NCI-H2196 treated with DMSO at 0.1 percent for 48 hours (cell line): ENCODE measurements at regions not wholly inside any gene's neighbourhood (a gene's known extent, or its start where the extent isn't known, plus 50 kb on each side); places are given as distances from the start of the nearest gene placed in this dataset.

ENCODE experiments used
- DNase-seq: peaks from one replicate; lab custom pipeline; 2025; ENCODE audit not compliant: unreplicated experiment; lab: John Stamatoyannopoulos, UW

DNA sequence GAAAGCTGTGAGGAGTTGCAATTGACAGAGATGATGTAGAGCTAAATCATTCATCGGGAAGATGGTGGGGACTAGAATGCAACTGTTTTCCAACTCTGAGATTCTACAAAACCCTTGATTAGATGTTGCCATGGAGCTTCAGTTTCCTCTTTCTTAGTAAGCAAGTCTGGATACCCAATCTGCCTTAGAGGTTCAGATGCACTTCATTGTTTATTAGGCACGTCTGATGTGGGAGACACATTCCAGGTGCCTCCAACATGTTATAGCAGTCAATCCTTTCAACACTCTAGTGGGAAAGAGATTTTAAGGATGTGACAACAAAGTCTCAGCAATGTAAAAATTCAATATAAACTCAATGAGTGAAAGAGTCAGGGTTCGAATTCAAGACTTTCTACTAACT lies 291.3 kb upstream of the PHYHIPL start:
- no peak for DNase-seq

DNA sequence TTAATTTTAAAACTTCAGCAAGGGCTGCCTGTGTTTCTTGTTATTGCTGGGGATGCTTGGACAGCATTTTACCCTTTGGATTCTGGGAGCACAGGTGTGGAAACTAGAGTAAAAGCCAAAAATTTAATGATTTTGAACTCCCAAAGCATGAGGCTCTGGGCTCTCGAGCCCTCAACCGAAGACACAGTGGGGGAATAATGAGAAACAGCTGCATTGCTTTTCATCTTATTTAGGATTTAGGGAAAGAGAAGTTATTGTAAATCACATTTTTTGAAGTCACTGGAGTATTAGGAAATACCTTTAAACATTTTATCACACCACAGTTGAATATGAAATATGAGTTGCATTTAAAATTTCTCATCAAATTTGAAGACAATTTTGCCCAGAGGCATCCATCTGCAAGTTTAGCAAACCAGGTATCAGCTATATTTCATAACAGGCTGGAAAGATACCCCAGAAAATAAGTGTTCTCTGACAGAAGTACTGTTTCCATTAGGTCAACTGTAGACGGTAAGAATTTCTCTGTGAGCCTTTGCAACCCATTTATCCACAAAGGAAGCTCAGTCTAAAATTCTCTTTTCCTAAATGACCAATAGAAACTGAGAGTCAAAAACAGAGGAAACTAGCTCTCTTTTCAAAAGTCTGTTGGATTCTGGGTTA lies 290.6 kb upstream of the PHYHIPL start:
- DNase-seq, result no peak

DNA sequence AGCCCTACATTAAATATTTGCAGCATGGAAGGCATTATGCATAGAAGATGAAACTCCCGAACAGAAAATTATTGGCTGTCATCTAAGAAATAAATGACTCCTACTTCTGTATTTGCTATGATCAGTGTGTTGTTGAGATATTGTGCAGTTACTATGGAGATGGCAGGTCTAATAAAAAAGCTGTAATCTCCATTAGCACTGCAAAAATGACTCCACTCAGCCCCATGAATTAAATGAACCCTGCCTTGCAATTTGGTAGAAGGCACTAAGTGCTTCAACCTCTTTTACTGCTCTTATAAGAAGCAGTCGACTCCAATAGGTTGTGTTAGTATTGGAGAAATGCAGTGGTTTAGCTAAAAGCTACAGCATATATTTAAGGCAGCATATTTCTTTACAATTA lies 290.0 kb upstream of the PHYHIPL start:
- DNase-seq, result no peak

DNA sequence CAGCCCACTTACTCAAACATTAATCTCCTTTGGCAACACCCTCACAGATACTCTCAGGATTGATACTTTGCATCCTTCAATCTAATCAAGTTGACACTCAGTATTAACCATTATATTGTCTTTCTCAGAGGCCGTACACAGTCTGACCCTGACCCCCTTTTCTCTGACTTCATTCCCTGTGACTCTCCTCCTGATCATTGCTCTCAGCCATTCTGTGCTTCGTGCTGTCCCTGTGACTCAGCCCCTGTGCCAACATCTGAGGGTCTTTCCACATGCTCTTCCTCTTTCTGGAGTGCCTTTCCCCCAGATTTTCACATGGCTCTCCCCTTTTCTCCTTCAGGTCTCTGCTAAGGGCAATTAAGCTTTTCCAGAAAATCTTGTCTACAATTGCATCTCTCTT lies 289.0 kb upstream of the PHYHIPL start:
- DNase-seq, result no peak

DNA sequence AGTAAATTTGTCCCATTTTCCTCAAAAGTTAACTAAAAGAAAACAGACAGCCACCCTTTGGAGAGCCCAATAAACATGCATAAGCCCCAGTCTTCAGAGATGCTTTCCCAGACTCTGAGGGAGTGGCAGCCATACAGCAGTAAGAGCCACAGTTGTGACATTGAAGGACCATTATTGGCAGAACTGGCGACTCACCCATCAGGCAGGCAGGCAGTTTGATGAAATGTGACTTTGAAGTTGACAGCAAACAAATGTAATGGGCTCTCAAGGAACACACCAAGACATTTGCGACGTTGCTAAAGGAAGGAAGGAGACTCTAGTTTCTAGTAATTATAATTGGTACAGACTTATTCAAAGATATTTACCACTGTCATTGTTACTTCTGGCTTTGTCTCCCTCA lies 287.5 kb upstream of the PHYHIPL start:
- no peak for DNase-seq

DNA sequence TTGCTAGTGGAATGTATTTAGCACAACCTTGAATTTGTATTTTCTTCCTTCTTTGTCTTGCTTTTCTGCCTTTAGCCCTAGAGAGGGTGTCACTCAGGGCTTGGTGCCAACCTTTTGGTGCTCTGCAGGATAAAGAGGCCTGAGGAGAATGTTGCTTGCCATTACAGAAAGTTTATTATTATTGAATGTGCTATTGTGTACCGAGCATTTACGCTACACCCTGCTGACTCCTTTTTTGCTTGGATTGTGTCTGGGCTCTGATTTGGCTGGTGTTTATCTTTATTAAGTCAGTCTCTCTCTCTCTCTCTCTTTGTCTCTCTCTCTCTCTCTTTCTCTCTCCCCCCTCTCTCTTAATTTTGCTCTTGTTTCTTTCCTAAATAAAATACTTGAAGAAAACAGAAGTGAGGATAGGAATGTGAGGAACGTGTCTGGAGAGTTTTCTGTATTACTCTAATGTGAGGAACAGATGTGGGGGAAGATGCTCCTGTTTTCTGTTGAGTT lies 284.4 kb upstream of the PHYHIPL start:
- DNase-seq, result no peak

DNA sequence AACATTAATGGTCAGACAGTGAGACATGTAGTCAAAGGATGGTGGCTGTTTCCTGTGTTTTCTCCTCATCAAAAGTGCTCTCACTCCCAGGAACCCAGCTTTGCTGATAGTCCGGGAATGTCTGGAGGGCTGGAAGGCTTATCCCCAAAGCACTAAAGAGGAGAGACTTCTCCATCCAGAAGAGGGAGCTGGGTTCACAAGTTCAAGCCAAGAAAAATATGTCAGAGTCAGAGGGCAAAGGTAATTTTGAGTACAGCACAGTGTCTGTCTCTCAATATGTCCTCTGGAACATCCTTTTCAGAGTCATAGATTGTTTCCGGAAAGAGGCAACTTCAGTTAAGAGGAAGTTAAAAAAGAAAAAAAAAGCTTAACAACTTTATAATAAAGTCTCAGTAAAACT lies 281.5 kb upstream of the PHYHIPL start:
- DNase-seq, result no peak

DNA sequence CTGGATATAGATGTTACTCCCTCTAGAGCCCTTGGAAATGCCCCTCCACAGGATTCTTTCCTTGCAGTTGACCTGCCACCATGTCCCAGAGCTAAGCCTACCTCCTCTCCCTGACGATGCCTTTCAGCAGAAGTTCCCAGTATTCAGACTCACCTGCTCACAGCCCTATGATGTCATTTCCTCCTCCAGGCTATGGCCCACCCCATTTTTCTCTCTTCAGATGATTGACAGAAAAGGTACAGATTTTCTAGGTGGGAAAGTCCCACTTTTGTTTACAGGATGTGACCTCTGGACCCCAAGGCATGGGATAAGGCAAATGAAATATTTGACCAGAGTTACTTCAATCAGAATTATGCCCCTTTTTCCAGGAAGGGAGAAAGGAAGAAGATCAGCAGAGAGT lies 280.2 kb upstream of the PHYHIPL start:
- no peak for DNase-seq

DNA sequence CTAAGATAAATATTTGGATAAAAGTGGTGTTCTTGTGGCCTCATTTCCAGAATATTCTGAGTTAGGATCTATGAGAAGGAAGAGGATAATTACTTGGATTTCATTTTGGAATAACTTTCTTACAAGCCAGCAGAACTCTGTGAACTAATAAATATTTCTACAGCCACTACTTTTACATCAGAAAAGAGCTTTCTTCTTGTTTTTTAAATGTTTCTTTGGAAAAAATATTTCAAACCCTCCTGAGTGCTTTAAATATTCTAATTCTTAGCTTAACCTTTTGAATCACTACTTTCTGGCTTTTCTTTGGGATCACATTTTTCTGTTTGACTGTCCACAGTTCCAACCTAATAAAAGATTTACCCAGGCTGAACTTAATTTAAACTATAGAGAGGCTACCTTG lies 279.2 kb upstream of the PHYHIPL start:
- DNase-seq, result no peak

DNA sequence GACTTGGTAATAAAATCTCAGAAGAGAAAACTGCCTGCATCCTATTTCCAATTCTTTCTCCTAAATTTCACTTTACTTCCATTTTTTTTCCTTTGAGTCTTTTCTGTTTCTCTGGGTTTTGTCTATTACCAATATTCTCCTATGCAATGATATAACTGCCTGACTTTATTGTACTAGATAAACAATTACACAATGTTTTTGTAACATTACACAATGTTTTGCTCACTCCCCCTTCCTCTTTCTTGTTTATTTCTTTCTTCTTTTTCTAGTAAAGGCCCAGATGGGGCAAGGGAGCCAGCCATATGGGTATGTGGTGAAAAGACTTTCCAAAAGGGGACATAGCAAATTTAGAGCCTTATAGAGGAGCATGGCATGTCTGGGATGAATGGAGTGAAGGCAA lies 278.7 kb upstream of the PHYHIPL start:
- no peak for DNase-seq

DNA sequence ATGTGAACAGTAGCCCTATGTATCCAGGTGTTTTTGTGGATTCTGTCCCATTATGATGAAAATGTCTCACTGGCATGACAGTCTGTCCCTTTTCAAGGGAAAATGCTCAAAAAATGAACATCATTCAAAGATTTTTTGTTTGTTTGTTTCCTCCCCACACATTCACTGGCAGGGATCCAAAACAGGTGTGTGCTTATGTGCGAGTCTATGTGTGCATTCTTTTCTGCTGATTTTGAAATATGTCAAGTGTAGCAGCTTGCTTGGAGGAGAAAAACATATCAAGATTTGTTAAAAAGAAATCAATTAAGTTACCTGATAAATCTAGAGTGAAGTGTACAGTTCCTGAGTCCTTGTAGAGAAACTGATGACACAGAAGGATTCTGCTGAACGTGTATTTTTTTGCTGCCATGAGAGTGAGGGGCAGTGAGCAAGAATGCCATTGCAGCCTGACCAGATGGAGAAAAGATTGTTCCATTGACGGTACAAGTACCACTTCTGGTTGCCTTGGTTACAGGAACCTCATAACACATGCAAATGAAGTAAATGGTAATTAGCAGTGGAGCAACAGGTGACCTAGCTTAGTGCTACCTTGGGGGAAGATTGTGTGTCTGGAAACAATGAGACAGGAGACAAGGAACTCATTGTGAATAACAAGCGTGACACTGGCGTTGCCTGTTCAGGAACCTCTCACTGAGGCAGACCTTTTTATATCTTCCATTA lies 277.4 kb upstream of the PHYHIPL start:
- no peak for DNase-seq

DNA sequence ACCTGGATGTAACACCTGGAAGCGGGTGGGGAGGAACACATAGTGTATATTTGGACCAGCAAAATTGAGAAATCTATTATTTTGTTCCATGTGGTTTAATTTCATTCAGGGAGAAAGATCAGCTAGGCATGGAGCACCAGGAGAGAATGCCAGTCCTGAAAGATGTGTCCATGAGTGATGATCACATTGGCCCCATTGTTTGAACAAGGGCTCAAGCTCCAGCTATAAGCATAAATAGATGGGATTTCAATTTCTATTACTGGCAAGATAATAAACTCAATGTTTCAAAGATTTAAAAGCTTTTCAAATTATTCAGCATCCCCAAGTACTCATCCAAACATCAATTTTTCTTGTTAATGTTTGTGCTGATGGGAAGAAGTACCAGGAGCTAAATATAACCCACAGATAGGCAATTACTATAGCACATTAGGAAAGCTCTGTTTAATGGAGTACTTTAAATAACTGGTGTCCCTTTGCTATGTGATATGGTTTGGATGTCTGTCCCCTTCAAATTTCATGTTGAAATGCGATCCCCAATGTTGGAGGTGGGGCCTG lies 275.3 kb upstream of the PHYHIPL start:
- no peak for DNase-seq

DNA sequence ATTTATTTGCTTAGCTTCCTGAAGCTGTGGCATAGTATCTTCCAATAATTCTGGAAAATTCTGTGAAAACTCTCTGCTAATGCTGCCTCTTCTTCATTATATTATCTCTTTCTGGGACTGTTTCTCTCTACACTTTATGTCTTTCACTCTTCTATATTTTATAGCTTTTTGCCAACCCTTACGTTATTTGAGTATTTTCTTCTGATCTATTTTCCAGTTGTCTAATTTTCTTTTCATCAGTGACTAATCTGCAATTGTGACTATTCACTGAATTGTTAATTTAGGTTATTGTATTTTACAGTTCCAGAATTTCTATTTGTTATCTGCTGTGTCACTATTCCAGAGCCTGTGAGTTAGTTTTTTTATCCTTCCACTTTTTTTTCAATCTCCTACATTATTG lies 273.4 kb upstream of the PHYHIPL start:
- no peak for DNase-seq

DNA sequence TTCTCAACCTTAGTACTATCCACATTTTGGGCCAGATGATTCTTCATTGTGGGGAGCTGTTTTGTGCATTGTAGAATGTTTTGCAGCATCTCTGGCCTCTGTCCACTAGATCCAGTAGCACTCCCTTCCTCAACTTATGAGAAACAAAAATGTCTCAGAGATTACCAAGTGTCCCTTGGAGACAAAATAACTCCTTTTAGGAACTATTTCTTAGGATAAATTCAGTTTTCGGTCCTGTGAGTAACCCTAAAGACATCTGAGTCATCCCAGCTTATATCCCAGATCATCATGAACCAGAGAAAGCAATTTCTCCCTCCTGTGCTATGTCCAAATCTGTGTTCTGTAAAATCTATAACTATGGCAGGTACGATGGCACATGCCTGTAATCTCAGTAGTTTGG lies 266.6 kb upstream of the PHYHIPL start:
- no peak for DNase-seq

DNA sequence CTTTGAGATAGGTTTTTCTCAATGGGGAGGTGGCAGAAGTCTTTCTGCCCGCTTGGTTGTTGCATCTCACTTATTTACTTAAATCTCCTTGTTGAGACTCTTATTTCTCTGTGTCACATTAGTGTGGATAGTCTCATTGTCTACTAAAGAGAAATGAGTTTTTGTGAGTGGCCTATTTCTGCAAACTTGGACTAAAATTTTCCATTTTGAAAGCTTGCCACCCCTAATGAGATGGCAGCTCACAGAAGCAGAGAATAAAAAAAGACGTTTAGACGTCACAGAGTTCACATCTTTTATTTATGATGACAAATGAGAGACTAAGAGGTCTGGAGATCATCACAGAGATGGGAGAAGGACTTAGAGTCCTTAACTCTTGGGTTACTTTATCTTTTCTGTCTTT lies 262.7 kb upstream of the PHYHIPL start:
- no peak for DNase-seq

DNA sequence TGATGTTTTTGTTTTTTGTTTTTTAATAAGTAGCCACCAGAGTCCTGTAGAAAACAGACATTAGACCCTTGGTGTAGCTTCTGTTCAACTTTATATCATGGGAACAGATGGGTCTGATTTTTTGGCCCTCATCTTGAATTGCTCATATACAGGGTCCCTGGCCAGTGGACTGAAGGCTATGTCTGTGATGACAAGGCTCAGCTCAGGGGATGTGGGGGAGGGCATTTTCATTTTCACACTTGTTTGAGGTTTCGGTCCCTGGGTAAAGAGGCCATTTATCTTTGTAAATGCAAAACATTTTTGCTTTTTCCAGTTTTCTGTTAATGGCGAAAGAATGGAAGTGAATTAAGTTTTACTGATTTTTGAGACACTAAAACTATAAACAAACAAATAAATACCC lies 257.6 kb upstream of the PHYHIPL start:
- DNase-seq, result no peak

DNA sequence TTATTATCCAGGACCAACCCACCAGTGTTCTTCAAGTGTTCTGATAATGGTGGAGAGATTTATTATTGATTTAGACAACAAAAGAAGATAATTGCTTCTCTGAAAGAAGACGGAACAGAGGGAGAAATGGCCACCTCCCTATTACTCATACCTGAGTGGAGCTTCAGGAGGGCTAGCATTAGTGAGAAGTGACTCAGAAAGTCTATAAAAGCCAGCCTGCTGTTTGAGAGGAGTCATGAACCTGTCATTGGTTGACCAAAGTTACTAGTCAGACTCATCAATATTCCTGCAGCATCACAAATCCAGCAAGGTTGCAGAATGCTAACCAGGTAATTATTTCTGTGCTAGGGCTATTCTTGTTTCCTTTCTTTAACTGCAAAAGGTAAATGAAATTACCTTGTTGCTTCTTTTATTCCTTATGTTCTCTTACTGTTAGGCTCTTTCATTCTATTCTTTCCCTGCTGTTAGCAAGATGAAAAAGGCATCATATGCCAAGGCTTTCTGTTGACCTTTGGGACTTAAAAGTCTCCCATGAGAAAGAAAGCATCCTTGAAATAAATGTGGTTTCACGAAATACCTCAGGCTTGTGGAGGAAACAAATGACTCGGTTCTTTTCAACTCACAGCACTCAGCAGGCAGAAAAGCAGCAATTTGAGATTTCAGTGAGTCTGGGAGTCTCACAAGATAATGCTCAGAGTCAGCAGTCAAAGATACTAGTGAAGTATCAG lies 256.4 kb upstream of the PHYHIPL start:
- DNase-seq, result no peak

DNA sequence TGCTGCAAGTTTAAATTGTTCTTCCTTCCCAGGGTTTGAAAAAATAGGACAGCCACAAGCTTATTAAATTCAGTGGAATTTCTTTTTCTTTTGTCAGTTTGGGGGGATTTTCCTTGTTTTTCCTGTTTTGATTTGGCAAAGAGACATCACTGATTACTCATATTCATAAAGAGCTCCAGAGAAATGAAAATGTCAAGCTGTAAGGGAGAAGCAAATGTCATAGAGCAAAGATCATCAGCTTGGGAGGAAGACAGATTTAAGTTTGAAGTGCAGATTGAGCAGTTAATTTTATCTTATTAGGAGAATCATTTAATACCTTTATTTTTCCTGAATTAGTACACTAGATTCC lies 255.8 kb upstream of the PHYHIPL start:
- DNase-seq, result no peak

DNA sequence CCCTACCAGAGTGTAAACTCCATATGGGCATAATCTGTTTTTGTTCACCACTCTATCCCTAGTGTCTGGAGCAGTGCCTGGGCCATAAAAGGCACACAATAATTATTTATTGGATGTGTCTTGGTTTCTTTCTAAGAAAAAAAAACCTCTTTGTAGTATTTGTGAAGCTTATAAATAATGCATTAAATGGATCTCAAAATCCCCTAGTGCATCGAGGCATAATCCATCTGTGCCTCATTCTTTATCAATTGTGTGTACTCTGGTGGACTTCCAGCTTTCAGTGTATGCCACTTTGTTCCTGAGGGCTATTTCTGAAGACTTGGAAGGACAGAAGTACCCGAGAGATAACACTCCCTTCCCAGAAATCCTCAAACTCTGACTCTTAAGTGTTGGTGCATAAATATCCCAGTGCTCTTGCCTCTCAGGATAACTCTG lies 255.0 kb upstream of the PHYHIPL start:
- no peak for DNase-seq

DNA sequence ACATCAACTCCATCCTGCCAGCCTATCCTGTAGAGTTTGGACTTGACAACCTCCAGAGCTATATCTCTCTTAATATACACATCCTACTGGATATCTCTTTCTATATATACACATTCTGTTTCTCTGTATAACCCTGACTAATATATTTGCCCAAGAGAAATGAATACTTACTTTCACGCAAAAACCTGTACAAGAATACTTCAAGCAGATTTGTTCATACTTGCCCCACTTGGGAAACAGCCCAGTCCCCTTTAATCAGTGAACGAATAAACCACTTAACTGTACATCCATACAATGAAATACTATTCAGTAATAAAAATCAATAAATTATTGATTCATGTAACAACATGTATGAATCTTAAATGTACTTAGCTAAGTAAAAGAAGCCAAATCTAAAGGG lies 251.1 kb upstream of the PHYHIPL start:
- no peak for DNase-seq

DNA sequence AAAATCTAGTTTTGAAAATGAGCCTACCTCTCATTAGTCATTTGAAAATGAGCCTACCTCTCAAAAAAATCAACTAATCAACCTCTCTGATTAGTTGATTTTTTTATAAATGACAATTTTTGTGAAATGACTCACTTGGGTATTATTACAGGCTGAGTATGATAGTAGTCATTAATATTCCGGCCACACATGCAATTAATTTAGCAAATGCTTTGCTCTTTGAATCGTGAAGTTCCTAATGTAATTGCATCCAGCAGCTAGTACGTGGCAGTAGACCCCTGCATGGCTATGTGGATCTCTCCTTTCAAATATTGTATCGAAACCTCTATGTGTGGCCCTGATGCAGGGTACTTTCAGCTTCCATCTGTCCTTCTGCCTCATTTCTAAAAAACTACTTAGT lies 245.9 kb upstream of the PHYHIPL start:
- no peak for DNase-seq

DNA sequence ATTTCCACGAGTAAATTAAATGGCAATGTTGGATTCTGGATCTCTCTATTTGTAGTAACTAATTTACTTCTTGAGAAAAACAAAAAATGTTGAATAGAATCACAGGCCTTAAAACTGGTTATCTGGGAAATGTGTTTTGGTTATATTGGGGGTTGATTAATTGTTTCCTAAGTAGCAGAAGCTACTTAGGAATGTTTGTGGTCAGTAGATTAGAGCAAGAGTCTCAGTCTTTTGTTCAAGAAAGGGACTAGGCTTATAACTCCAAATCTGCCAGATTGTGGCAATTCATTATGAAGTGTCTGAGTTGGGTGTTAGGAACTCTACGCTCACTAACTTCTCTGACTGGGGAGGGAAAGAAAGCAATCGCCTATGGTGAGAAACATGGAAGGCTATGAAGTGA lies 244.3 kb upstream of the PHYHIPL start:
- DNase-seq, result no peak
